ENCODE measurements at regions not wholly inside any gene's neighbourhood (a gene's known extent, or its start where the extent isn't known, plus 50 kb on each side); places are given as distances from the start of the nearest gene placed in this dataset.

DNA sequence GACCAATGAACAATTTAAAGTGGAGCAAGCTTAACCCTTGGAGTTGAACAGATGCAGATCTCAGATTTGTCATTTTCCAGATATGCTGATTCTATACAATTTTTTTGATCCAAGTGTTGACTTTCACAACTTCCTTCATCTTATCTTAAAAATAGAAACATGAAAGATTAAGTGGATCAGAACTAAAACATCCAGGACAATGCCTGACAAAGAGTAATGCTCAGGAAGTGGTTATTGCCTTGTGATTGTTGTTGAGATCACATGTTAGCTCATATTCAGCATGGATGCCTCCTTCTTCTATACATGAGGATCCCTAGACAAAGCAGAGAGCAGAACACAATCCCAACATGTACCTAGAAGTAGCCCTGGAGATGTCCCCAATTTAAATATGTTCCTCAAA, 160.9 kb downstream of the PPARGC1A start:
- CTCF ChIA-PET (ENCODE audit: low intra/inter-chr PET ratio) = no interaction called here
- Histone ChIP-seq H3K4me3 (no peak overlapping the region), H3K36me3 (ENCODE audit: control insufficient read depth, insufficient read depth, low read length) (no peaks in the 10 kb centered on the region), H3K4me1 (replicated peaks in 1 of 2; ENCODE audit: control insufficient read depth in 2 of 2, insufficient read depth in 2 of 2, low read length in 2 of 2) (no peaks in the 10 kb centered on the region), H3K9me3 (replicated peaks; ENCODE audit: control insufficient read depth, insufficient read depth, low read depth, low read length) (no peaks in the 10 kb centered on the region), H3K27me3 (ENCODE audit: control insufficient read depth in 2 of 2, insufficient read depth in 2 of 2, low read length in 2 of 2) (no peaks in the 10 kb centered on the region), H3K9me1 (ENCODE audit: control insufficient read depth, insufficient read depth, low read length) (no peaks in the 10 kb centered on the region), H2AFZ (ENCODE audit: low read depth, low read length) (no peak overlapping the region), H3K79me2 (ENCODE audit: control insufficient read depth, insufficient read depth, low read length) (no peaks in the 10 kb centered on the region), H3K9ac (ENCODE audit: insufficient read depth in 1 of 2, low read depth in 2 of 2, low read length in 2 of 2) (no peak overlapping the region), H3K4me2 (ENCODE audit: insufficient read depth, low read length) (no peak overlapping the region), H4K20me1 (replicated peaks; ENCODE audit: control insufficient read depth, insufficient read depth, low read length) (no peaks in the 10 kb centered on the region), H3K27ac (ENCODE audit: extremely low read depth, low read depth, low read length) (no peak overlapping the region)
- in situ Hi-C loops (cut with MboI) = no loop called here
- intact Hi-C loops (cut with micrococcal nuclease) = no loop called here
- POLR2A ChIA-PET = no interaction called here
- no TSS peak for BruUV-seq (replicated peaks)
- no peak for DNase-seq (ENCODE audit: extremely low read depth in 1 of 4, low spot score in 3 of 4)
- no peak for ATAC-seq
- FAIRE-seq = no peak
- TF ChIP-seq, protein P1, sequence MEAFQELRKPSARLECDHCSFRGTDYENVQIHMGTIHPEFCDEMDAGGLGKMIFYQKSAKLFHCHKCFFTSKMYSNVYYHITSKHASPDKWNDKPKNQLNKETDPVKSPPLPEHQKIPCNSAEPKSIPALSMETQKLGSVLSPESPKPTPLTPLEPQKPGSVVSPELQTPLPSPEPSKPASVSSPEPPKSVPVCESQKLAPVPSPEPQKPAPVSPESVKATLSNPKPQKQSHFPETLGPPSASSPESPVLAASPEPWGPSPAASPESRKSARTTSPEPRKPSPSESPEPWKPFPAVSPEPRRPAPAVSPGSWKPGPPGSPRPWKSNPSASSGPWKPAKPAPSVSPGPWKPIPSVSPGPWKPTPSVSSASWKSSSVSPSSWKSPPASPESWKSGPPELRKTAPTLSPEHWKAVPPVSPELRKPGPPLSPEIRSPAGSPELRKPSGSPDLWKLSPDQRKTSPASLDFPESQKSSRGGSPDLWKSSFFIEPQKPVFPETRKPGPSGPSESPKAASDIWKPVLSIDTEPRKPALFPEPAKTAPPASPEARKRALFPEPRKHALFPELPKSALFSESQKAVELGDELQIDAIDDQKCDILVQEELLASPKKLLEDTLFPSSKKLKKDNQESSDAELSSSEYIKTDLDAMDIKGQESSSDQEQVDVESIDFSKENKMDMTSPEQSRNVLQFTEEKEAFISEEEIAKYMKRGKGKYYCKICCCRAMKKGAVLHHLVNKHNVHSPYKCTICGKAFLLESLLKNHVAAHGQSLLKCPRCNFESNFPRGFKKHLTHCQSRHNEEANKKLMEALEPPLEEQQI (IDR thresholded peaks at IDR 0.05) = no peak
- TF ChIP-seq TCFL5 (CRISPR knock-in tag; conservative IDR thresholded peaks at IDR 0.05) = no peak
- no peak for TF ChIP-seq RBBP5 (IDR thresholded peaks at IDR 0.05; ENCODE audit: borderline replicate concordance, insufficient read depth, low read length, poor library complexity, severe bottlenecking)
- no peak for TF ChIP-seq MTA3 (IDR thresholded peaks at IDR 0.05; ENCODE audit: borderline replicate concordance)
- TF ChIP-seq, protein P2, sequence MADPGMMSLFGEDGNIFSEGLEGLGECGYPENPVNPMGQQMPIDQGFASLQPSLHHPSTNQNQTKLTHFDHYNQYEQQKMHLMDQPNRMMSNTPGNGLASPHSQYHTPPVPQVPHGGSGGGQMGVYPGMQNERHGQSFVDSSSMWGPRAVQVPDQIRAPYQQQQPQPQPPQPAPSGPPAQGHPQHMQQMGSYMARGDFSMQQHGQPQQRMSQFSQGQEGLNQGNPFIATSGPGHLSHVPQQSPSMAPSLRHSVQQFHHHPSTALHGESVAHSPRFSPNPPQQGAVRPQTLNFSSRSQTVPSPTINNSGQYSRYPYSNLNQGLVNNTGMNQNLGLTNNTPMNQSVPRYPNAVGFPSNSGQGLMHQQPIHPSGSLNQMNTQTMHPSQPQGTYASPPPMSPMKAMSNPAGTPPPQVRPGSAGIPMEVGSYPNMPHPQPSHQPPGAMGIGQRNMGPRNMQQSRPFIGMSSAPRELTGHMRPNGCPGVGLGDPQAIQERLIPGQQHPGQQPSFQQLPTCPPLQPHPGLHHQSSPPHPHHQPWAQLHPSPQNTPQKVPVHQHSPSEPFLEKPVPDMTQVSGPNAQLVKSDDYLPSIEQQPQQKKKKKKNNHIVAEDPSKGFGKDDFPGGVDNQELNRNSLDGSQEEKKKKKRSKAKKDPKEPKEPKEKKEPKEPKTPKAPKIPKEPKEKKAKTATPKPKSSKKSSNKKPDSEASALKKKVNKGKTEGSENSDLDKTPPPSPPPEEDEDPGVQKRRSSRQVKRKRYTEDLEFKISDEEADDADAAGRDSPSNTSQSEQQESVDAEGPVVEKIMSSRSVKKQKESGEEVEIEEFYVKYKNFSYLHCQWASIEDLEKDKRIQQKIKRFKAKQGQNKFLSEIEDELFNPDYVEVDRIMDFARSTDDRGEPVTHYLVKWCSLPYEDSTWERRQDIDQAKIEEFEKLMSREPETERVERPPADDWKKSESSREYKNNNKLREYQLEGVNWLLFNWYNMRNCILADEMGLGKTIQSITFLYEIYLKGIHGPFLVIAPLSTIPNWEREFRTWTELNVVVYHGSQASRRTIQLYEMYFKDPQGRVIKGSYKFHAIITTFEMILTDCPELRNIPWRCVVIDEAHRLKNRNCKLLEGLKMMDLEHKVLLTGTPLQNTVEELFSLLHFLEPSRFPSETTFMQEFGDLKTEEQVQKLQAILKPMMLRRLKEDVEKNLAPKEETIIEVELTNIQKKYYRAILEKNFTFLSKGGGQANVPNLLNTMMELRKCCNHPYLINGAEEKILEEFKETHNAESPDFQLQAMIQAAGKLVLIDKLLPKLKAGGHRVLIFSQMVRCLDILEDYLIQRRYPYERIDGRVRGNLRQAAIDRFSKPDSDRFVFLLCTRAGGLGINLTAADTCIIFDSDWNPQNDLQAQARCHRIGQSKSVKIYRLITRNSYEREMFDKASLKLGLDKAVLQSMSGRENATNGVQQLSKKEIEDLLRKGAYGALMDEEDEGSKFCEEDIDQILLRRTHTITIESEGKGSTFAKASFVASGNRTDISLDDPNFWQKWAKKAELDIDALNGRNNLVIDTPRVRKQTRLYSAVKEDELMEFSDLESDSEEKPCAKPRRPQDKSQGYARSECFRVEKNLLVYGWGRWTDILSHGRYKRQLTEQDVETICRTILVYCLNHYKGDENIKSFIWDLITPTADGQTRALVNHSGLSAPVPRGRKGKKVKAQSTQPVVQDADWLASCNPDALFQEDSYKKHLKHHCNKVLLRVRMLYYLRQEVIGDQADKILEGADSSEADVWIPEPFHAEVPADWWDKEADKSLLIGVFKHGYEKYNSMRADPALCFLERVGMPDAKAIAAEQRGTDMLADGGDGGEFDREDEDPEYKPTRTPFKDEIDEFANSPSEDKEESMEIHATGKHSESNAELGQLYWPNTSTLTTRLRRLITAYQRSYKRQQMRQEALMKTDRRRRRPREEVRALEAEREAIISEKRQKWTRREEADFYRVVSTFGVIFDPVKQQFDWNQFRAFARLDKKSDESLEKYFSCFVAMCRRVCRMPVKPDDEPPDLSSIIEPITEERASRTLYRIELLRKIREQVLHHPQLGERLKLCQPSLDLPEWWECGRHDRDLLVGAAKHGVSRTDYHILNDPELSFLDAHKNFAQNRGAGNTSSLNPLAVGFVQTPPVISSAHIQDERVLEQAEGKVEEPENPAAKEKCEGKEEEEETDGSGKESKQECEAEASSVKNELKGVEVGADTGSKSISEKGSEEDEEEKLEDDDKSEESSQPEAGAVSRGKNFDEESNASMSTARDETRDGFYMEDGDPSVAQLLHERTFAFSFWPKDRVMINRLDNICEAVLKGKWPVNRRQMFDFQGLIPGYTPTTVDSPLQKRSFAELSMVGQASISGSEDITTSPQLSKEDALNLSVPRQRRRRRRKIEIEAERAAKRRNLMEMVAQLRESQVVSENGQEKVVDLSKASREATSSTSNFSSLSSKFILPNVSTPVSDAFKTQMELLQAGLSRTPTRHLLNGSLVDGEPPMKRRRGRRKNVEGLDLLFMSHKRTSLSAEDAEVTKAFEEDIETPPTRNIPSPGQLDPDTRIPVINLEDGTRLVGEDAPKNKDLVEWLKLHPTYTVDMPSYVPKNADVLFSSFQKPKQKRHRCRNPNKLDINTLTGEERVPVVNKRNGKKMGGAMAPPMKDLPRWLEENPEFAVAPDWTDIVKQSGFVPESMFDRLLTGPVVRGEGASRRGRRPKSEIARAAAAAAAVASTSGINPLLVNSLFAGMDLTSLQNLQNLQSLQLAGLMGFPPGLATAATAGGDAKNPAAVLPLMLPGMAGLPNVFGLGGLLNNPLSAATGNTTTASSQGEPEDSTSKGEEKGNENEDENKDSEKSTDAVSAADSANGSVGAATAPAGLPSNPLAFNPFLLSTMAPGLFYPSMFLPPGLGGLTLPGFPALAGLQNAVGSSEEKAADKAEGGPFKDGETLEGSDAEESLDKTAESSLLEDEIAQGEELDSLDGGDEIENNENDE (IDR thresholded peaks at IDR 0.05; ENCODE audit: low read depth, low read length) = no peak
- TF ChIP-seq, protein P3, sequence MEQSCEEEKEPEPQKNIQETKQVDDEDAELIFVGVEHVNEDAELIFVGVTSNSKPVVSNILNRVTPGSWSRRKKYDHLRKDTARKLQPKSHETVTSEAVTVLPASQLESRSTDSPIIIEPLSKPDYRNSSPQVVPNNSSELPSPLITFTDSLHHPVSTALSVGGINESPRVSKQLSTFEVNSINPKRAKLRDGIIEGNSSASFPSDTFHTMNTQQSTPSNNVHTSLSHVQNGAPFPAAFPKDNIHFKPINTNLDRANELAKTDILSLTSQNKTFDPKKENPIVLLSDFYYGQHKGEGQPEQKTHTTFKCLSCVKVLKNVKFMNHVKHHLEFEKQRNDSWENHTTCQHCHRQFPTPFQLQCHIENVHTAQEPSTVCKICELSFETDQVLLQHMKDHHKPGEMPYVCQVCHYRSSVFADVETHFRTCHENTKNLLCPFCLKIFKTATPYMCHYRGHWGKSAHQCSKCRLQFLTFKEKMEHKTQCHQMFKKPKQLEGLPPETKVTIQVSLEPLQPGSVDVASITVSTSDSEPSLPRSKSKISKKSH (CRISPR knock-in tag; IDR thresholded peaks at IDR 0.05) = no peak

Data from K562 (cell line).